ENCODE measurements at regions not wholly inside any gene's neighbourhood (a gene's known extent, or its start where the extent isn't known, plus 50 kb on each side); places are given as distances from the start of the nearest gene placed in this dataset.

GRCh38 chr20:22430154-22430745 lies 154.1 kb downstream of the FOXA2 start:
- no peak for DNase-seq (ENCODE audit: low read depth)
- TF ChIP-seq CTCF (IDR thresholded peaks at IDR 0.05; ENCODE audit: low read depth, low read length) (no peak), MYC (IDR thresholded peaks at IDR 0.05; ENCODE audit: low read depth, low read length) (no peak), POLR2A (IDR thresholded peaks at IDR 0.05; ENCODE audit: extremely low read depth, insufficient read length) (no peak), MAX (IDR thresholded peaks at IDR 0.05; ENCODE audit: low read depth, low read length) (no peak)
- no peak overlapping the region for H3K4me3 ChIP-seq (ENCODE audit: low read depth, low read length)

GRCh38 chr20:22429175-22430153 lies 154.9 kb downstream of the FOXA2 start:
- TF ChIP-seq POLR2A (IDR thresholded peaks at IDR 0.05; ENCODE audit: extremely low read depth, insufficient read length) (no peak), MYC (IDR thresholded peaks at IDR 0.05; ENCODE audit: low read depth, low read length) (no peak), CTCF (IDR thresholded peaks at IDR 0.05; ENCODE audit: low read depth, low read length) (no peak), MAX (IDR thresholded peaks at IDR 0.05; ENCODE audit: low read depth, low read length) (no peak)
- DNase-seq (ENCODE audit: low read depth) = no peak
- H3K4me3 ChIP-seq (ENCODE audit: low read depth, low read length) = no peak overlapping the region

- no peak overlapping the region for H3K4me3 ChIP-seq (ENCODE audit: low read depth, low read length)
- no peak for DNase-seq (ENCODE audit: low read depth)
- TF ChIP-seq POLR2A (IDR thresholded peaks at IDR 0.05; ENCODE audit: extremely low read depth, insufficient read length) (no peak), CTCF (IDR thresholded peaks at IDR 0.05; ENCODE audit: low read depth, low read length) (no peak), MAX (IDR thresholded peaks at IDR 0.05; ENCODE audit: low read depth, low read length) (no peak), MYC (IDR thresholded peaks at IDR 0.05; ENCODE audit: low read depth, low read length) (no peak)
Observed at GRCh38 chr20:22428051-22428450, 156.3 kb downstream of the FOXA2 start.

- no peak for DNase-seq (ENCODE audit: low read depth)
Observed at GRCh38 chr20:22426772-22427171, 157.6 kb downstream of the FOXA2 start.

More at GRCh38 chr20:22426772-22427171, 157.6 kb downstream of the FOXA2 start:
- TF ChIP-seq CTCF (IDR thresholded peaks at IDR 0.05; ENCODE audit: low read depth, low read length) (no peak), POLR2A (IDR thresholded peaks at IDR 0.05; ENCODE audit: extremely low read depth, insufficient read length) (no peak), MAX (IDR thresholded peaks at IDR 0.05; ENCODE audit: low read depth, low read length) (no peak), MYC (IDR thresholded peaks at IDR 0.05; ENCODE audit: low read depth, low read length) (no peak)
- no peak overlapping the region for H3K4me3 ChIP-seq (ENCODE audit: low read depth, low read length)

Data from NB4 (cell line).